ENCODE measurements at regions not wholly inside any gene's neighbourhood (a gene's known extent, or its start where the extent isn't known, plus 50 kb on each side); places are given as distances from the start of the nearest gene placed in this dataset.

- TF ChIP-seq POLR2AphosphoS5 (IDR thresholded peaks at IDR 0.05; ENCODE audit: low read depth) (no peak), CTCF (IDR thresholded peaks at IDR 0.05; ENCODE audit: insufficient read depth, low read length) (no peak), REST (IDR thresholded peaks at IDR 0.05; ENCODE audit: insufficient replicate concordance, low read depth) (no peak), SPI1 (IDR thresholded peaks at IDR 0.05; ENCODE audit: borderline replicate concordance, low read depth) (no peak), GABPA (IDR thresholded peaks at IDR 0.05; ENCODE audit: low read depth) (no peak)
Observed at GRCh38 chr2:145753041-145753608, 1233.2 kb upstream of the ZEB2 start.

All from HL-60 (cell line).